GM23338 (cell line): ENCODE measurements at regions not wholly inside any gene's neighbourhood (a gene's known extent, or its start where the extent isn't known, plus 50 kb on each side); places are given as distances from the start of the nearest gene placed in this dataset.
A peak's percentile ranks its signal among the peaks of the same experiment; 100 is the strongest.

Experiments used
- ATAC-seq: fragments of 200-7000 bp; cut with Tn5 transposase; 3 replicates; pipeline ENCODE4 v1.9.1; 2020
- DNase-seq: peaks from one replicate; pipeline ENCODE4 v3.0.0-alpha.2; 2015; ENCODE audit warnings: low spot score
- H2AFZ ChIP-seq: fragments of 200-600 bp; sonication (generic); 2 replicates; pipeline ENCODE4 v1.8.0; 2016; ENCODE audit warnings: antibody characterized with exemption, mild to moderate bottlenecking, moderate library complexity
- H3F3A ChIP-seq: fragments of 200-600 bp; sonication (generic); replicated peaks from 2 replicates; pipeline ENCODE4 v1.8.0; 2017; ENCODE audit warnings: antibody characterized with exemption, mixed run types, low read depth
- H3K27ac ChIP-seq: fragments of 200-600 bp; sonication (generic); 2 replicates; pipeline ENCODE4 v1.6.1; 2016; ENCODE audit warnings: low read depth
- H3K27me3 ChIP-seq: fragments of 200-600 bp; sonication (generic); 2 replicates; pipeline ENCODE4 v1.8.0; 2016; ENCODE audit warnings: mild to moderate bottlenecking, mixed run types, moderate library complexity; ENCODE audit not compliant: insufficient read depth
- H3K36me3 ChIP-seq: fragments of 200-600 bp; sonication (generic); 2 replicates; pipeline ENCODE4 v1.8.0; 2016; ENCODE audit warnings: mild to moderate bottlenecking; ENCODE audit not compliant: insufficient read depth
- H3K4me1 ChIP-seq: fragments of 200-600 bp; sonication (generic); 2 replicates; pipeline ENCODE4 v1.8.0; 2016; ENCODE audit warnings: mild to moderate bottlenecking, moderate library complexity; ENCODE audit not compliant: insufficient read depth
- H3K4me2 ChIP-seq: fragments of 200-600 bp; sonication (generic); 2 replicates; pipeline ENCODE4 v1.7.1; 2017; ENCODE audit warnings: mixed run types
- H3K4me3 ChIP-seq: fragments of 200-600 bp; sonication (generic); 2 replicates; pipeline ENCODE4 v1.6.1; 2016; ENCODE audit warnings: mixed run types
- H3K79me2 ChIP-seq: fragments of 200-600 bp; sonication (generic); replicated peaks from 2 replicates; pipeline ENCODE4 v1.8.0; 2017; ENCODE audit warnings: mild to moderate bottlenecking; ENCODE audit not compliant: insufficient read depth
- H3K9me2 ChIP-seq: fragments of 200-600 bp; sonication (generic); 2 replicates; pipeline ENCODE4 v1.8.0; 2017; ENCODE audit not compliant: insufficient read depth
- H4K20me1 ChIP-seq: fragments of 200-600 bp; sonication (generic); replicated peaks from 2 replicates; pipeline ENCODE4 v1.8.0; 2017; ENCODE audit warnings: mild to moderate bottlenecking; ENCODE audit not compliant: insufficient read depth
- H3K27ac Mint-ChIP-seq: 2 replicates; pipeline ENCODE4 v1.8.0; 2020; ENCODE audit warnings: inconsistent platforms, mild to moderate bottlenecking, moderate library complexity, mixed read lengths
- H3K27me3 Mint-ChIP-seq: 3 replicates; pipeline ENCODE4 v1.8.0; 2022; ENCODE audit warnings: low read depth, mild to moderate bottlenecking, moderate library complexity, mixed read lengths, inconsistent platforms; ENCODE audit not compliant: insufficient read depth, poor library complexity
- H3K36me3 Mint-ChIP-seq: 3 replicates; pipeline ENCODE4 v1.8.0; 2021; ENCODE audit warnings: low read depth, mild to moderate bottlenecking, inconsistent platforms, moderate library complexity, mixed read lengths
- H3K4me1 Mint-ChIP-seq: 3 replicates; pipeline ENCODE4 v1.8.0; 2020; ENCODE audit warnings: mild to moderate bottlenecking, inconsistent platforms, mixed read lengths
- H3K4me3 Mint-ChIP-seq: 3 replicates; pipeline ENCODE4 v1.8.0; 2021; ENCODE audit warnings: moderate library complexity, mild to moderate bottlenecking, inconsistent platforms, mixed read lengths
- H3K9me3 Mint-ChIP-seq: 3 replicates; pipeline ENCODE4 v1.8.0; 2020; ENCODE audit warnings: moderate library complexity, mild to moderate bottlenecking, inconsistent platforms, mixed read lengths
- CTCF ChIP-seq, 2 experiments: fragments of 200-600 bp in 1 of 2; sonication (generic) in 1 of 2; conservative IDR thresholded peaks; 2 replicates each; pipeline versions ENCODE4 v1.5.1 to v1.6.1; 2016 to 2017; ENCODE audit warnings: antibody characterized with exemption in 2 of 2, low read depth in 2 of 2, mild to moderate bottlenecking in 2 of 2, moderate library complexity in 1 of 2
- EZH2 ChIP-seq: fragments of 200-600 bp; sonication (generic); IDR thresholded peaks from one replicate; pipeline ENCODE4 v1.8.0; 2017; ENCODE audit warnings: antibody characterized with exemption, mild to moderate bottlenecking, low read depth; ENCODE audit not compliant: unreplicated experiment
- EZH2phosphoT487 ChIP-seq: fragments of 200-600 bp; sonication (generic); IDR thresholded peaks from one replicate; pipeline ENCODE4 v1.8.1; 2018; ENCODE audit warnings: antibody characterized with exemption; ENCODE audit not compliant: unreplicated experiment
- JUNB ChIP-seq: IDR thresholded peaks from one replicate; pipeline ENCODE4 v1.6.1; 2016; ENCODE audit warnings: antibody characterized with exemption; ENCODE audit not compliant: unreplicated experiment
- ZNF462 ChIP-seq: fragments of 250-450 bp; sonication (Bioruptor Pico); IDR thresholded peaks from 2 replicates; pipeline ENCODE4 v1.5.0; 2020; ENCODE audit warnings: mild to moderate bottlenecking, moderate library complexity

DNA sequence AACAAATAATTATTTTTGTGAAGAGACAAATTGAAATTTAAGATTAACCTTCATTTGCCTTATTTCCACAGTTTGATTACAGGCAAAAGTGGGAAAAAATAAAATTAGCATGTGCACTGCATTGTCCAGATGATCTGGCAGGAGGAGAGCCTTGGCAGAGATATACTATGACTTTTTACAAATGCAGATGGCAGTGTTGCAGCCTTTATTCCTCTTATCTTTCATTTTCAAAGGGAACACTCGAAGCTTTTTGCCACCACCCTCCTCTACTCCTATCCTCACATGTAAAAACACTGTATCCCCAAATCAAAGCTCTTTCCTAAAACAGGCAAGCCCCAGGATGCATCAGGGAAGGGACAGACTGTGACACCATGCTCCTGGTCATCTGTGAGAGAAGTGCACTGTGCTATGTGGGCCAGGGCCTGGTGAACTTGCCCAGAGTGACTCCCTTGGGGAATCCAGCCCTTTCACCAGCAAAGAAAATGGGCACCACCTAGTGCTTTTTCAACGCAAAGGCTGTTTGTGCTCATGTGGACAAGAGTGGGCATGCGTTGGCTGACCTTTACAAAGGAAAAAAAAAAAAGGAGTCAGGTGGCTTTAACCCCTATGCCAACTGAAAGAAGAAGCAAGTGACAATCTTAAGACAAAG, 74.7 kb upstream of the ETAA1 start:
- no peak overlapping the region; the same call in 1 of the 2 replicates for H3K27ac ChIP-seq
- no peaks in the 10 kb centered on the region for H3K36me3 ChIP-seq
- H4K20me1 ChIP-seq, result no peaks in the 10 kb centered on the region
- H3F3A ChIP-seq, result no peaks in the 10 kb centered on the region
- ATAC-seq (peak; percentile 89), DNase-seq (peak; percentile 72)
- H3K4me1 ChIP-seq, result peaks cover 82% of the 10 kb centered on the region
- peak overlapping the region; percentile 44; the same call in 1 of the 2 replicates for H3K4me2 ChIP-seq
- H3K9me2 ChIP-seq, result no peaks in the 10 kb centered on the region
- H3K4me3 Mint-ChIP-seq, result no peak overlapping the region
- no peaks in the 10 kb centered on the region for H3K36me3 Mint-ChIP-seq
- no peak overlapping the region for H2AFZ ChIP-seq
- H3K4me1 Mint-ChIP-seq, result peaks cover 82% of the 10 kb centered on the region
- no peaks in the 10 kb centered on the region for H3K9me3 Mint-ChIP-seq
- H3K27ac Mint-ChIP-seq, result peak overlapping the region; percentile 78
- TF ChIP-seq EZH2phosphoT487 (no peak), CTCF (conservative IDR thresholded peaks at IDR 0.05; ENCODE audit: low read depth in 2 of 2) (peak; percentile 56 to 80)
- H3K27me3 Mint-ChIP-seq, result no peaks in the 10 kb centered on the region
- no peak overlapping the region for H3K4me3 ChIP-seq
- no peaks in the 10 kb centered on the region for H3K27me3 ChIP-seq
- 0 out of 2 replicates have a peak, but pooled peaks cover under 1% of the 10 kb centered on the region for H3K79me2 ChIP-seq

DNA sequence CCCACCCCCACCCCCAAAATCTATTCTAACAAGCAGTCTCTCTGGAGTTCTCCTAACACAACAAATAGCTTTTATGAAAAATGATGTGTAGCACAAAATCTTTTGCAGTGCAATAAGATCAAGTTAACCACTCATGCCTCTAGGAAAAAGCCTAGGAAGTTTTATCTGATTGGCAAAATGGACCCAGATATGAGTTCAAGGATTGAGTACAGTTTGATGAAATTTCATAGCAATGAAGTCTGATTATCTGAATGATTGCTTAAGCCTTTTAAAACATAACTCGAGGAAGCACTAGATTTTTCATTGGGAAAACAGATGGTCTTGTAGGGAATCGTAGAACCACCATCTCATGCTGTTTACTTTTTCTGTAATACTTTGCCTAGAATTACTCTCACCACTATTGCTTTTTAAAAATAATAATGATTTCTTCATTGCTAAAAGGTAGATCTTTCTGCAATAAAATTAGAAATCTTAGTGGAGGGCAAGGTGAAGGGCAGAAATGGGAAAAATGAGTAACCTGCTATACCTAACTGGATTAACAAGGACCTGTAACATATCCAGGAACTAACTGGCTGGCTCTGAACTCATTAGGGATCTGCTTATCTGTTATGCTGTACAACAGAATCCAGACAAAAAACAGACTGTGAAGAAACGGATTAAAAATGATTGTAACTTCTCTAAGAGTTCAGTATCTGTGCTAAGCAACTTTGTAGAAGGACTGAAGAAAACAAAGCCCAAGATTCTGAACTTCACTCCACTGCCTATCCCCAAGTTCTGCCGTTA, 73.7 kb upstream of the ETAA1 start:
- no peak for DNase-seq
- Mint-ChIP-seq H3K9me3 (no peaks in the 10 kb centered on the region), H3K27me3 (no peaks in the 10 kb centered on the region), H3K27ac (peak overlapping the region; percentile 68), H3K36me3 (no peaks in the 10 kb centered on the region), H3K4me3 (no peak overlapping the region), H3K4me1 (peaks cover 82% of the 10 kb centered on the region)
- TF ChIP-seq EZH2 (no peak), JUNB (no peak), ZNF462 (CRISPR knock-in tag) (no peak)
- H2AFZ ChIP-seq, result no peak overlapping the region
- H3K79me2 ChIP-seq, result 0 out of 2 replicates have a peak, but pooled peaks cover 6% of the 10 kb centered on the region
- no peaks in the 10 kb centered on the region for H3K9me2 ChIP-seq
- no peak for ATAC-seq
- no peaks in the 10 kb centered on the region for H3K36me3 ChIP-seq
- H3K4me3 ChIP-seq, result no peak overlapping the region
- no peaks in the 10 kb centered on the region for H3K27me3 ChIP-seq
- peaks cover 83% of the 10 kb centered on the region for H3K4me1 ChIP-seq
- H3K4me2 ChIP-seq, result no peak overlapping the region; the same call in 1 of the 2 replicates
- no peaks in the 10 kb centered on the region for H4K20me1 ChIP-seq
- no peaks in the 10 kb centered on the region for H3F3A ChIP-seq
- H3K27ac ChIP-seq, result no peak overlapping the region
